ENCODE measurements at regions not wholly inside any gene's neighbourhood (a gene's known extent, or its start where the extent isn't known, plus 50 kb on each side); places are given as distances from the start of the nearest gene placed in this dataset.

- no peaks in the 10 kb centered on the region for H3K27me3 ChIP-seq
- H3K36me3 ChIP-seq, result no peaks in the 10 kb centered on the region
- no peaks in the 10 kb centered on the region for H3K4me1 ChIP-seq (ENCODE audit: control insufficient read depth in 1 of 2, insufficient read depth in 1 of 2, low read depth in 1 of 2, low read length in 1 of 2)
- H3K27ac ChIP-seq, result no peak overlapping the region
- TF ChIP-seq CTCF (IDR thresholded peaks at IDR 0.05), result no peak
- H3K9me3 ChIP-seq, result no peaks in the 10 kb centered on the region
- no peak overlapping the region for H3K4me3 ChIP-seq (ENCODE audit: low read depth in 1 of 2, low read length in 1 of 2)
Measured at GRCh38 chr5:104353371-104353770, 790.8 kb upstream of the NUDT12 start.

GRCh38 chr5:104352954-104353353, 790.4 kb upstream of the NUDT12 start:
- Histone ChIP-seq H3K4me1 (ENCODE audit: control insufficient read depth in 1 of 2, insufficient read depth in 1 of 2, low read depth in 1 of 2, low read length in 1 of 2) (no peaks in the 10 kb centered on the region), H3K27me3 (no peaks in the 10 kb centered on the region), H3K4me3 (ENCODE audit: low read depth in 1 of 2, low read length in 1 of 2) (no peak overlapping the region), H3K27ac (no peak overlapping the region), H3K36me3 (no peaks in the 10 kb centered on the region), H3K9me3 (no peaks in the 10 kb centered on the region)
- no peak for TF ChIP-seq CTCF (IDR thresholded peaks at IDR 0.05)

GRCh38 chr5:104347119-104347708, 784.6 kb upstream of the NUDT12 start:
- H3K4me1 ChIP-seq (ENCODE audit: control insufficient read depth in 1 of 2, insufficient read depth in 1 of 2, low read depth in 1 of 2, low read length in 1 of 2), result no peaks in the 10 kb centered on the region
- TF ChIP-seq CTCF (IDR thresholded peaks at IDR 0.05), result no peak
- H3K27me3 ChIP-seq, result no peaks in the 10 kb centered on the region
- H3K36me3 ChIP-seq, result no peaks in the 10 kb centered on the region
- H3K4me3 ChIP-seq (ENCODE audit: low read depth in 1 of 2, low read length in 1 of 2), result no peak overlapping the region
- no peak overlapping the region for H3K27ac ChIP-seq
- H3K9me3 ChIP-seq, result no peaks in the 10 kb centered on the region

- H3K9me3 ChIP-seq, result no peaks in the 10 kb centered on the region
- no peak overlapping the region for H3K4me3 ChIP-seq (ENCODE audit: low read depth in 1 of 2, low read length in 1 of 2)
- no peaks in the 10 kb centered on the region for H3K4me1 ChIP-seq (ENCODE audit: control insufficient read depth in 1 of 2, insufficient read depth in 1 of 2, low read depth in 1 of 2, low read length in 1 of 2)
- H3K27ac ChIP-seq, result no peak overlapping the region
- TF ChIP-seq CTCF (IDR thresholded peaks at IDR 0.05), result no peak
- no peaks in the 10 kb centered on the region for H3K36me3 ChIP-seq
- H3K27me3 ChIP-seq, result no peaks in the 10 kb centered on the region
Measured at GRCh38 chr5:104345222-104346016, 782.8 kb upstream of the NUDT12 start.

GRCh38 chr5:104344809-104345208, 782.2 kb upstream of the NUDT12 start:
- Histone ChIP-seq H3K27me3 (no peaks in the 10 kb centered on the region), H3K4me3 (ENCODE audit: low read depth in 1 of 2, low read length in 1 of 2) (no peak overlapping the region), H3K36me3 (no peaks in the 10 kb centered on the region), H3K27ac (no peak overlapping the region), H3K4me1 (ENCODE audit: control insufficient read depth in 1 of 2, insufficient read depth in 1 of 2, low read depth in 1 of 2, low read length in 1 of 2) (no peaks in the 10 kb centered on the region), H3K9me3 (no peaks in the 10 kb centered on the region)
- no peak for TF ChIP-seq CTCF (IDR thresholded peaks at IDR 0.05)

Measured in neutrophil (primary cell).